ENCODE measurements at regions not wholly inside any gene's neighbourhood (a gene's known extent, or its start where the extent isn't known, plus 50 kb on each side); places are given as distances from the start of the nearest gene placed in this dataset.

DNA sequence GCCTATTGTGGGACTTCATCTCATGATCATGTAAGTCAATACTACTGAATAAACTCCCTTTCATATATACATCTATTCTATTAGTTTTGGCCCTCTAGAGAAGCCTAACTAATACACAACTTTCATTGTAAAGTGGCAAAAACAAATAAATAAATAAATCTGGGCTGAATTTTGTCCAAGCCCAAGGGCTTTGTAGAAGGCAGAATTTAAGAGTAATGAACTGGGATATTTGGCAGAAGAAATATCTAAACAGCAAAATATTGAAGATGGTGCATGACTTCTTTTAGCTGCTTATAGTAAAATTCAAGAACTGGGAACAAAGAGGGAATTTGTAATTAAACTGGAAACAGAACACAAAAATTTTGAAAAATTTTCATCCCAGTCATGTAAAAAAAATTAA, 246.7 kb upstream of the GULP1 start:
- TF ChIP-seq, protein P1, sequence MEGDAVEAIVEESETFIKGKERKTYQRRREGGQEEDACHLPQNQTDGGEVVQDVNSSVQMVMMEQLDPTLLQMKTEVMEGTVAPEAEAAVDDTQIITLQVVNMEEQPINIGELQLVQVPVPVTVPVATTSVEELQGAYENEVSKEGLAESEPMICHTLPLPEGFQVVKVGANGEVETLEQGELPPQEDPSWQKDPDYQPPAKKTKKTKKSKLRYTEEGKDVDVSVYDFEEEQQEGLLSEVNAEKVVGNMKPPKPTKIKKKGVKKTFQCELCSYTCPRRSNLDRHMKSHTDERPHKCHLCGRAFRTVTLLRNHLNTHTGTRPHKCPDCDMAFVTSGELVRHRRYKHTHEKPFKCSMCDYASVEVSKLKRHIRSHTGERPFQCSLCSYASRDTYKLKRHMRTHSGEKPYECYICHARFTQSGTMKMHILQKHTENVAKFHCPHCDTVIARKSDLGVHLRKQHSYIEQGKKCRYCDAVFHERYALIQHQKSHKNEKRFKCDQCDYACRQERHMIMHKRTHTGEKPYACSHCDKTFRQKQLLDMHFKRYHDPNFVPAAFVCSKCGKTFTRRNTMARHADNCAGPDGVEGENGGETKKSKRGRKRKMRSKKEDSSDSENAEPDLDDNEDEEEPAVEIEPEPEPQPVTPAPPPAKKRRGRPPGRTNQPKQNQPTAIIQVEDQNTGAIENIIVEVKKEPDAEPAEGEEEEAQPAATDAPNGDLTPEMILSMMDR (IDR thresholded peaks at IDR 0.05) = no peak
- TF ChIP-seq POLR2A (IDR thresholded peaks at IDR 0.05) = no peak

Data from heart left ventricle (tissue), 13 donors.